ENCODE measurements at regions not wholly inside any gene's neighbourhood (a gene's known extent, or its start where the extent isn't known, plus 50 kb on each side); places are given as distances from the start of the nearest gene placed in this dataset.

DNA sequence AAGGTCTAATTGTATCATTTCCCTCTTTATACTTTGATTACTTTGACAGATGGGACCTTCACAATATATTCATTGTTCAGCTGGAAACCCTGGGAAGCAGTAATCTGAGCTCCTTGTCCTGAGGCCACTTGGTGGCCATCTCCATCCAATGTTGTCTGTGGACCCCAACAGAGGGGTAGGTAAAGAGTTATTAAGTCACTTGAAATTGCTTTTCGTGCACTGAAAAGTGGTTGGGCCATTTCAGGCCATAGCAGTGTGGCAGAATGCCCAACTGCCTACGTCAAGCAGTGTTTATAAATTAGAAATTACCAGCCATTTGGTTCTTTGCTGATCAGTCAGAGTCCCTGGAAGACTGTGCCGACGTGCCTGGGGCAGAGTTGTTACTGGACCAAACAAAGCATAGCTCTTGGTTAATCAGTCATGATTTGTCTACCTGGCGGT is 308.3 kb upstream of the USP25 start:
- TF ChIP-seq, protein P1, sequence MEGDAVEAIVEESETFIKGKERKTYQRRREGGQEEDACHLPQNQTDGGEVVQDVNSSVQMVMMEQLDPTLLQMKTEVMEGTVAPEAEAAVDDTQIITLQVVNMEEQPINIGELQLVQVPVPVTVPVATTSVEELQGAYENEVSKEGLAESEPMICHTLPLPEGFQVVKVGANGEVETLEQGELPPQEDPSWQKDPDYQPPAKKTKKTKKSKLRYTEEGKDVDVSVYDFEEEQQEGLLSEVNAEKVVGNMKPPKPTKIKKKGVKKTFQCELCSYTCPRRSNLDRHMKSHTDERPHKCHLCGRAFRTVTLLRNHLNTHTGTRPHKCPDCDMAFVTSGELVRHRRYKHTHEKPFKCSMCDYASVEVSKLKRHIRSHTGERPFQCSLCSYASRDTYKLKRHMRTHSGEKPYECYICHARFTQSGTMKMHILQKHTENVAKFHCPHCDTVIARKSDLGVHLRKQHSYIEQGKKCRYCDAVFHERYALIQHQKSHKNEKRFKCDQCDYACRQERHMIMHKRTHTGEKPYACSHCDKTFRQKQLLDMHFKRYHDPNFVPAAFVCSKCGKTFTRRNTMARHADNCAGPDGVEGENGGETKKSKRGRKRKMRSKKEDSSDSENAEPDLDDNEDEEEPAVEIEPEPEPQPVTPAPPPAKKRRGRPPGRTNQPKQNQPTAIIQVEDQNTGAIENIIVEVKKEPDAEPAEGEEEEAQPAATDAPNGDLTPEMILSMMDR (IDR thresholded peaks at IDR 0.05) = no peak
- TF ChIP-seq EP300 (IDR thresholded peaks at IDR 0.05) (no peak), POLR2A (IDR thresholded peaks at IDR 0.05) (no peak)
